GM21717 (cell line): ENCODE measurements at regions not wholly inside any gene's neighbourhood (a gene's known extent, or its start where the extent isn't known, plus 50 kb on each side); places are given as distances from the start of the nearest gene placed in this dataset.

Experiments used
- ATAC-seq: cut with Tn5 transposase; IDR thresholded peaks from one replicate; pipeline ENCODE4 v1.9.1; 2021; ENCODE audit warnings: mild to moderate bottlenecking, moderate library complexity; ENCODE audit not compliant: unreplicated experiment

- ATAC-seq: no peak
Measured at GRCh38 chr2:122150524-122151280, 395.3 kb downstream of the TSN start.

- no peak for ATAC-seq
Measured at GRCh38 chr2:122152571-122152970, 397.1 kb downstream of the TSN start.

- ATAC-seq: no peak
Measured at GRCh38 chr2:122156176-122156890, 400.9 kb downstream of the TSN start.

GRCh38 chr2:122157158-122157557 is 401.7 kb downstream of the TSN start:
- ATAC-seq: no peak

GRCh38 chr2:122163617-122164016 is 408.2 kb downstream of the TSN start:
- ATAC-seq: no peak

- no peak for ATAC-seq
Measured at GRCh38 chr2:122164964-122165363, 409.5 kb downstream of the TSN start.

- no peak for ATAC-seq
Measured at GRCh38 chr2:122166820-122167219, 411.4 kb downstream of the TSN start.

- no peak for ATAC-seq
Measured at GRCh38 chr2:122167515-122167914, 412.1 kb downstream of the TSN start.

GRCh38 chr2:122168799-122169198 is 413.3 kb downstream of the TSN start:
- no peak for ATAC-seq

- ATAC-seq: no peak
Measured at GRCh38 chr2:122172812-122173211, 417.4 kb downstream of the TSN start.

- no peak for ATAC-seq
Measured at GRCh38 chr2:122174061-122174460, 418.6 kb downstream of the TSN start.

GRCh38 chr2:122179492-122180165 is 424.2 kb downstream of the TSN start:
- no peak for ATAC-seq

GRCh38 chr2:122180972-122181371 is 425.5 kb downstream of the TSN start:
- ATAC-seq: no peak

- no peak for ATAC-seq
Measured at GRCh38 chr2:122182616-122183355, 427.3 kb downstream of the TSN start.

- ATAC-seq: no peak
Measured at GRCh38 chr2:122183890-122184289, 428.4 kb downstream of the TSN start.

GRCh38 chr2:122186761-122187222 is 431.3 kb downstream of the TSN start:
- no peak for ATAC-seq

GRCh38 chr2:122191331-122191730 is 435.9 kb downstream of the TSN start:
- ATAC-seq: no peak

GRCh38 chr2:122193622-122194021 is 438.2 kb downstream of the TSN start:
- ATAC-seq: no peak

- no peak for ATAC-seq
Measured at GRCh38 chr2:122194546-122194945, 439.1 kb downstream of the TSN start.

GRCh38 chr2:122203523-122203922 is 448.1 kb downstream of the TSN start:
- ATAC-seq: no peak

- ATAC-seq: no peak
Measured at GRCh38 chr2:122205641-122206040, 450.2 kb downstream of the TSN start.
